HG03520 (cell line): ENCODE measurements at regions not wholly inside any gene's neighbourhood (a gene's known extent, or its start where the extent isn't known, plus 50 kb on each side); places are given as distances from the start of the nearest gene placed in this dataset.
"Not testable (repeated sequence)": the region's sequence is repeated elsewhere in the genome, so short reads cannot be mapped to it uniquely, and the experiment has no call there.

Source experiments
- ATAC-seq: cut with Tn5 transposase; IDR thresholded peaks from one replicate; pipeline ENCODE4 v1.9.1; 2021; ENCODE audit warnings: mild to moderate bottlenecking, moderate library complexity; ENCODE audit not compliant: unreplicated experiment

DNA sequence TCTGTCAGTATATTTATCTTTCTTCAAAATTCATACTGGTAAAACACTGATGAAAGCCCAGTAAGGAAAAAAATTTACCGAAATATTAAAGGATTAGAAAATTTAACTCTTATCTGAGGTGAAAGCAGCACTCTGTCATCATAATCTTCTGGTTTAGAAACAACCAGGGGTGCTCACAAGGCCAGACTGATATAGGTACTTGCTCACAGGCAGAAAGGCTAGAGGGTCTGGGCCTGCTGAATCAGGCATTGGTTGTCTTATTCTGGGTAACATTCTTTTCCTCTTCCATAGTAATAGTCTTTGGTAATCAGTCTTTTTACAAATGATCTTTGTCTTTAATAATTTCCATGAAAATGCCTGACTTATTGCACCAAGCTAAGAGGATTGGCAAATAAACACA, 221.4 kb upstream of the TFPI start:
- no peak for ATAC-seq

DNA sequence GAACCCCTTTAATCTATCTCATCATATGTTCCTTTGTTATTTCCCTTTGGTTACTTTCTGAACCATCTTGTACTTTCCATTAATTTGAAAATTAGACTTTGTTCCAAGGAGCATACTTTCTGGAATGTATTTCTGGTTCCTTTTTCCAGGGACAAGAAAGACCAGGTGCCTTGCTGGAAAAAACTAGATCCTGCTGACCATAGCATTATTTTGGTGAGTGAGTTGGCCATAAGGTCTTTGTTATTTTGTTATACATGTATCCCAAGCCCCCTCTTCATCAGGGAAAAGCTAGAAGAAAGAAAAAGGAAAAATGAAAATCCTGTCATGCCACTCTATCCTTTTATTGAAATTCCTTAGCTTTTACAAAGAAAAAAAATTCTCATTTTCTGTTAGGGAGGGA, 228.1 kb upstream of the TFPI start:
- ATAC-seq, result no peak

DNA sequence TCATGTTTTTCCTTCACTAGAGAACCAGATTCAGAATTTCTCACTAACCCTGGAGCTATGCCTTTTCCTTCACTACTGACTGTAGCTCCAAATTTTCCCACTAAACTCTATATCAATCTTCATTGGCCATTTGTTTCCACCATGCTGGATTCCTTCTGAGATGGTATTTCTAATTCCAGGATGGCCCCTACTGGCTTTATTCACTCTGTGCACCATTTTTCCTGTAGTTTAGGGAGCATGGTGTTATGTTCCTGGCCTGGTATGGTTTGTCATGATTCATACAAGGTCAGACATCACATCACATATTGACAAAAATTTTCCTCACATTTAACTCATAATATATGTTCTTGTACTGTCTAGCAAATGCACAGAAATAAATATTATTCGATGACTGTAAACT, 229.2 kb upstream of the TFPI start:
- ATAC-seq, result no peak

DNA sequence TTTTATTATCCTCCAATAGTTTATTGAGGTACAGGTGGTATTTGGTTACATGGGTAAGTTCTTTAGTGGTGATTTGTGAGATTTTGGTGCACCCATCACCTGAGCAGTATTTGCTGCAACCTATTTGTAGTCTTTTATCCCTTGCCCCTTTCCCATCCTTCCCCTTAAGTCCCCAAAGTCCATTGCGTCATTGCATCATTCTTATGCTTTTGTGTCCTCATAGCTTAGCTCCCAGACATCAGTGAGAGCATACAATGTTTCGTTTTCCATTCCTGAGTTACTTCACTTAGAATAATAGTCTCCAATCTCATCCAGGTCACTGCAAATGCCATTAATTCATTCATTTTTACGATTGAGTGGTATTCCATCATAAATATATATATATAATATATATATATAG, 229.9 kb upstream of the TFPI start:
- not testable (repeated sequence) for ATAC-seq

DNA sequence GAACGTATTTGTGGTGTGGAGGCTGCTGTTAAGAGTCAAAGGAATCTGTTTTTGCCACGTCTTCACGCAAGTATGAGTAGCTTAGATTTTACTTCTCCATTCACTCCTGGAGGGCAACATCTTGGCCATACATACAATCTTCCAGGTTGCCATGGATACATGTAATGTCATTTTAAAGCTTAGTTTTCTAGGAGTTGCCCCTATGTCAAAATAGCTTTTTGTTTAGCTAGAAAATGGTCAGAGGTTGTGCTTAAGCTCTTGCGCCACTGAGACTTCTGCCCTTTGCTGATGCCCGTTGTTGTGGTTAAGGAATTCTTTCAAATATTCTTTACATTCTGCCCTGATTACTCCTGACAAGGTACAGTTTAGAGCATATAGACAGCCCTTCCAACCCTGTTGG, 245.4 kb upstream of the TFPI start:
- no peak for ATAC-seq

DNA sequence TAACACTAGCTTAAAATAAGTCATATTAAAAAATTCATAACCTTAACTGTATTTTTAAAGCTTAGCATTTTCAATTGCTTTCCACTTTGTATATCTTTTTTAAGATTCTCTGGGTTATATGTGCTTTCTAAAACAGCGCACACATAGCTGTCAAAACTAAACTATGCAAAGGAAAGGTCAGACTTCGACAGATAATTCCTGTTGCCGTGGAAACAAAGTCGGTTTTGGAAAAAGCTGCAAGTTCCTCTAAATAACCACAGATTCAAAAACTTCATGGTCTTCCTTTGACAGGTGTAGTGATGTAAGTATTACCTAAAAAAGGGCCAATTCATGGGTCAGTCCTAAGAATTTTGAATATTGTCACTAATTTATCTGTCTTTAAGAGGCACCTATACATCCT, 249.6 kb upstream of the TFPI start:
- no peak for ATAC-seq

DNA sequence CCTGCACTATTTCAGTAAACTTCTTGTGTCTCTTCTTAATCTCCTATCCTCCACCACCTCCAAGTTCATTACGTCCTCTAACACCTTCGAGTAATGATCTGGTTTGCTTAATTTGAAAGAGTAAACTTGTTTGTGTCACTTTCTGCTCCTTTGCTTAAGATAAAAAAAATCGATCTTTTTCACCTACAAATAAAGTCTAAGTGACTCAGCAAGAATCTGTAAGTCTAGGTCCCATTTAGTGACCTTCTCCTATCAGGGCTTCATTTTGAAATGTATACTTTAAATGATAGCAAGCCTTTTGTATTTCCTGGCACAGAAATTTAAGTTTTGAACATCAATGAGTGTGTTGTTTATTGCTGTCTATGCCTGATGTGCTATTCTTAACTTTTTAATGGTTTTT, 260.9 kb upstream of the TFPI start:
- ATAC-seq, result no peak

DNA sequence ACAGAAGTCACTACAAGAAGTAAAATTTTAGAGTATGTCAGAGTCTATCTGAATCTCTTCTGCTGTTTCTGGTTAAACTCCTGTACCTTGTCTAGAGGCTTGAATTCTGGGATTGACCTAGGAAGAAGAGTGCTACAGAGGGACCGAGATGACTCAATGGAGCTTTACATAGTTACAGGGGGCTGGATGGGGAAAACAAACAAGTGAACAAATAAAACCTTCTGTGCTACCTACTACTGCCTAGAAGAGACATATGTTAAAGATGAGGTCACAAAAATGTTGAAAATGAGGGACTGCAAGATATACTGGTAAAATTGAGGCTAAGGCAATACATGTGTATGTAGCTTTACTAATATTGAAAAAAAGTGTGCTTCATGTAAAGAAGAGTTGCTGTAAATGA, 265.4 kb upstream of the TFPI start:
- no peak for ATAC-seq

DNA sequence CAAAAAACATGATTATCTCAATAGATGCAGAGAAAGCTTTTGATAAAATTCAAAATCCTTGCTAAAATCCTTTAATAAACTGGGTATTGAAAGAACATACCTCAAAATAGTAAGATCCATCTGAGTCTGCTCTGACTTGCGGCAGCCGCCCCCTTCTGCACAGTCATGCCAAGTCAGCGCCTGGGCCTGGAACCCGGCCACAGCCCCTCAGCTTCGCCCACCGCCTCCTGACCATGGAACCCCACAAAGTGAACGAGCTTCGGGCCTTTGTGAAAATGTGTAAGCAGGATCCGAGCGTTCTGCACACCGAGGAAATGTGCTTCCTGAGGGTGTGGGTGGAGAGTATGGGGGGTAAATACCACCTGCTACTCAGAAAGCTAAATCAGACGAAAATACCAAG, 270.9 kb upstream of the TFPI start:
- no peak for ATAC-seq

DNA sequence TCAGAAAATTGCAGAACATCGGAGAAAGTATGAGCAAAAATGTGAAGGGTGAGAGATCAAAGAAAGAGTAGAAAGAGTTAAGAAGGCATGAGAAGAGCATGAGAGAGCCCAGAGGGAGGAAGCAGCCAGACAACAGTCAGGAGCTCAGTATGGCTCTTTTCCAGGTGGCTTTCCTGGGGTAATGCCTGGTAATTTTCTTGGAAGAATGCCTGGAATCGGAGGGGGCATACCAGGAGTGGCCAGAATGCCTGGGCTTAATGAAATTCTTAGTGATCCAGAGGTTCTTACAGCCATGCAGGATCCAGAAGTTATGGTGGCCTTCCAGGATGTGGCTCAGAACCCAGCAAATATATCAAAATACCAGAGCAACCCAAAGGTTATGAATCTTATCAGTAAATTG, 271.8 kb upstream of the TFPI start:
- ATAC-seq, result no peak

DNA sequence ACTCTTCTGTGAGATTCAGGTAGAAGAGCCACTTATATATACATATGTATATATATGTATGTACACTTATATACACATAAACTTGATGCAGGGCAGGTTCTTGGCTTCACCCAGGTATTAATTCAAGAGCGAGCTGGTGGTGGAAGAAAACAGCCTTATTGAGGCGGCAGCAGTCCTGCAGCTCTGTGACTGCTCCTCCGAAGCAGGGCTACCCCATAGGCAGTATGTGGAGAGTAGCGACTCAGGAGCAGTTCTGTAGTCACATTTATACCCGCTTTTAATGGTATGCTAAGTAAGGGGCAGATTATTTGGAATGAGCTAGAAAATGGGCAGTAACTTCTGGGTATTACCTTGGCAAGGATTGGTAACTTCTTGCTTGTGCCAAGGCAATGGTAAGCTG, 280.6 kb upstream of the TFPI start:
- ATAC-seq, result no peak

DNA sequence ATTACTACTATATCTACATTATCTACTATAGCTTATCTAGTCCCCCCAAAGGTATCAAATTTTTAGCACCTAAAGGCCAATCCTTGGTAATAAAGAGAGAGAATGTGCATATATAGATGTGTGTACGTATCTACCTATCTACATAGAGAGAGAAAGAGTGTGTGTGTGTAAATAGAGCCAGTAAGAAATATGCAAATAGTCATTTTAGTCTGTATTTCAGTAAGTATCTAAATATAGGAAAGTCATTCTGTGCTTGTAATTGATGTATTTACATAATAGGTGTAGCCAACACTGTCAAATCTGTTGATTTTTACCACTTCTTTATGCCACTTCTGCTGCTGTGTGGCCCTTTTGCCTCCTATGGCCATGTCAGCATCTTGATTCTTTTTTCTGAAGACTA, 284.5 kb upstream of the TFPI start:
- no peak for ATAC-seq

DNA sequence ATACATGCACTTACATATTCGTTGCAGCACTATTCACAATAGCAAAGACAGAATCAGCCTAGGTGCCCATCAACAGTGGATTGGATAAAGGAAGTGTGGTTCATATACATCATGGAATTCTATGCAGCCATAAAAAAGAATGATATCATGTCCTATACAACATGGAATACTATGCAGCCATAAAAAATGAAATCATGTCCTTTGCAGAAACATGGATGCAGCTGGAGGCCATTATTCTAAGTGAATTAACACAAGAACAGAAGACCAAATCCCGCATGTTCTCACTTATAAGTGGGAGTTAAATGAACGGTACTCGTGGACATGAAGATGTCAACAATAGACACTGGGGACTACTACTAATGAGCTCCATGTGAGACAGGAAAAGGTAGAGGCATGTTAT, 288.1 kb upstream of the TFPI start:
- no peak for ATAC-seq

DNA sequence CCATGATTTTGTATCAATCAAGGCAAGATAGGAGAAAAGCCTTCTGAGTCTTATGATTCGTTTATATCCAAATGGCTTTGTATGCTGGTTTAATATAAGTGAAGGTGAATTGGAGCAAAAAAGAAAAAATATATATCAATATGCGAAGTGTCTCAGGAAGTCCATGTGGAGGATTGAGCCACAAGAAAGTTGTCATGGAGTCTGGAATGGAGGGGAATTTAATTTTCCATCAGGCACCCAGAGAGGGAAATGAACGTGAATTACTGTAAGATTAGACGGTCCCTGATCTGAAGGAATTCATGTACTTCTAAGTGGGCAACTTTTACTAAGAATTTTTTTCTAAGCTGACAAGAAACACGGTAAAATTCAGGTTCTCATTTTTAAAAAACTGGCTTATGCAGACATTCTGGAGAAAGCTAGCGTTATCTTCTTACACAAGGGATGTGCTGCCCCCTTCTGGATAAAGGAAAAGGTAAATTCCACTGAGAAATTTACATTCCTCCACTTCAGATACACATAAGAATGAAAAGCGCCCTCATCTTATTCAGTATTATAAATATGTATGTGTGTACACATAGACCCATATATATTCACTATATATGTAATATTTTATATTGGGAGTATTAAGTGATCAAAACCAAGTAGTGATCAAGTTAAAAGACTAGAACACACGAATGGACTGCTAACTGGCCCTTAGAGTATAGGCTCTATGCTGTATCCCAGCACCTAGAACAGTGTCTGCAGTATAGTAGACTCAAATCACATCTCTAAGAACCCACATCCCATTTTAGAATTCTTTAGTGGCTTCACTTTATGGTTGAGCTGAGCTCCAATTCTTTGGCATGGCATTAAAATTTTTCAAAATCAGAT, 289.0 kb upstream of the TFPI start:
- ATAC-seq, result no peak

DNA sequence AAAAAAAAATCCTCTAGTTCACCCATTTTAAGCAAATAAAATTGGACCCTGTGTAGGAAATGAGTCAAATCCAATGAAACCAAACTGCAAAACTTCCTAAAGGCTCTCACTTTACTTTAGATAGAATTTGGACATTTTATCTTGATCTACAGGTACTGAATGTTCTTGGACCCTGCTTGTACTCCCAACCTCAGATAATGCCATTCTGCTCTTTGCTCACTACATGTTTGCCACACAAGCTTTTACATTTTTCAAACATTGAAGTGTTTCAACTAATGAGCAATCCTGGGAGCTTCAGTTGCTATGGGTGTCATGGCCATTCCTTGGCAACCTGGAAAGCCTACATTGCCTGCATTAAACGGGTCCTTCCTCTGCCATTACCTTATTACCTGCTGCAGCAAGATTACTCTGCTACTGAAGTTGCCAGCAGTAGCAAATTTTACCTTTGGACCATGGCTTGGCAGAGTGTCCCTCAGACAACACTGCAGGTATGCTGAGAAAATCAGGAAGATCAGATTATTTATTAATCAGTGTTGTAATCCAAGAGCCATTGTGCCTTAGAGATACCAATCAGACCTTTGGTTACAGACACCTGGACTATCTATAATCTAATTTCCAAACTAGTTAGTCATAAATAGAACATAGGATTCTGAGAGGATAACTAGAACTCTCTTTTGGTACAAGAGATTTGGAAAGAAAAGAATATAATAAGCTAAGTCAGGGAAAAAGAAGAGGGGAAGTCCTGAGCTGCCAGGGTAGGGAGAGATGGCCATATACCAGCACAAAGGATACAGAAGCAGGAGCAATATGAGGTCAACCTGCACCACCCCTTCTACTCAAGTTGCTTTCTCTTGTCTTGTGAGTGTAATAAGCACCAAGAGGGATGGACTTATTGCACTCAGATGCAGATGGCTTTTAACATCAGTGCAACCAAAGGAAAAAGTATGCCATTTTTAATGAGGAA, 293.3 kb upstream of the TFPI start:
- no peak for ATAC-seq

DNA sequence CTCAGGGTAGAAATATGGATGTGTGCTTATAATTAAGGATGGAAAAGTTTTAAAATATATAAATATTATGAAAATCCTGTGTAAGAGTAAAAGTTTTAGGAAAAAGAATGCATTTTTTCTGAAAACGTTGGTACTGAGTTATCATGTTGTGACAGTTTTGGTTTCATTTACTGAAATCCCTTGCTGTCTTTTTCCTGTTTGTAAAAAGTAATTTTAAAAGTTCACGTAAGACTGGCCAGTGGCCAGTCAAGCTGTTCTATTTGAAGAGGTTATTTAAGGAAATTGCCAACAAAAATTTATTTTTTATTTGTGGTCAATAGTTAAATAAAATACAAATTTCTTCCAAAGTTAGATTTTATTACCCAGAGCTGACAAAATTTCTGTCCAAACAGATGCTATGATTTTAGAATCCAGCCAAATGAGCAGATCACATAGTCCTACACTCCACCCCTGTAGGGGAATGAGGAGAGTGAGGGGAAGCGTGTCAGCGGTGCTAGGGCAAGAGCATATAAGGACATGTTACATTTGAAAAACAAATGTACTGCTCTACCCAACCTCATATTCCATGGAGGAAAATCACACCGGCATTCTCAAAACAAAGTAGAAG, 297.8 kb upstream of the TFPI start:
- ATAC-seq, result no peak

DNA sequence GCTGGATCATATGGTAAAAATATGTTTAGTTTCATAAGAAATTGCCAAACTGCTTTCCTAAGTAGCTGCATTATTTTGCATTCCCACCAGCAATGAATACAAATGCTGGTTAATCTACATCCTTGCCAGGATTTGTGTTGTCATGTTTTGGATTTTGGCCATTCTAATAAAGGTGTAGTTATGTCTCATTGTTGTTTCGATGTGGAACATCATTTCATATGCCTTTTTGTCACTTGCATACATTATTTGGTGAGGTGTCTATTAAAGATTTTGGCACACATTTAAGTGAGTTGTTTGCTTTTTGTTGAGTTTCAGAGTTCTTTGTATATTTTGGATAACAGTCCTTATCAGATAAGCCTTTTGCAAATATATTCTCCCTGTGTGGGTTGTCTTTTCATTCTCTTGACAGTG, 299.2 kb upstream of the TFPI start:
- ATAC-seq, result no peak

DNA sequence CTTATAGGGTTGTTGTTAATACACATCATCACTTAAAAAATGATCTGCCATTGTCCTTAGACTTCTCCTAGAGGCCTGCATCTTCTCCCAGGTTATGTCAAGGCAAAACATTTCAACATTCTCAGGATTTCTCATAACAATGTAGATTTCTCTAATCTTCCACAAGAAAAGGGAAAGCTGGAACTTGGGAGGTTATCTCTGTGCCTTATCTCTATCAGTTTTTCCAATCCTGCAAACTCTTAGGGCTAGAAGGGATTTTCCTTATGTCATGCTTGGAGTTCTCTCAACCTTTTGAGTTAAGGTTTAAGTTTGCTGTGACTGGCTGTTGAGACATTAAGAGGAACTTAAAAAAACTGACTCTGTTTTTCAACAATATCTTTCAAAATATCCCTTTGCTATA, 300.6 kb upstream of the TFPI start:
- ATAC-seq, result no peak

DNA sequence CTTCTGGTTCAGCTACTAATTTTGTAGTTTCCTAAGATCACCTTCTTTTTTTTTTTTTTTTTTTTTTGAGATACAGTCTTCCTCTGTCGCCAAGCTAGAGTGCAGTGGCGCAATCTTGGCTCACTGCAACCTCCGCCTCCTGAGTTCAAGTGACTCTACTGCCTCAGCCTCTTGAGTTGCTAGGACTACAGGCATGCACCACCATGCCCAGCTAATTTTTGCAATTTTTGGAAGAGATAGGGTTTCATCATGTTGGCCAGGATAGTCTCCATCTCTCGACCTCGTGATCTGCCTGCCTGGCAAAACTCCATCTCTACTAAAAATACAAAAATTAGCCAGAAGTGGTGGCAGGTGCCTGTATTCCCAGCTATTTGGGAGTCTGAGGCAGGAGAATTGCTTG, 301.5 kb upstream of the TFPI start:
- ATAC-seq, result no peak

DNA sequence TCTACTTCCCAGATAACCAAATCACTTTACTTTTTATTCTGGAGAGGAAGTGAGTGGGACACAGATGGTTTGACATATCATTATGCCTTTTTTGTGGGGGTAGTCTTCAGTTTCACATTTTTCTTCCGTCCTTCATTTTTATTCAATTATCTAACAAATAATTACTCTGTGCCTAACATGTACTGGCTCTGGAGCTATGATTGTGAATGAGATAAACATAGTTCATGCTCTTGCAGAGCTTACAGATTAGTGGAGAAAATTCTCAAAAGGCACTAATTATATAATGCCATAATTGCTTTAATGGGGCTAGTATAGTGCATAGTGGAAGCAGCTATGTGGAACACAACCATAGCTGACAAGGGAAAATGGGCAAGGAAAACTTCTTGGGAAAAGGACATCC, 303.6 kb upstream of the TFPI start:
- ATAC-seq, result no peak

DNA sequence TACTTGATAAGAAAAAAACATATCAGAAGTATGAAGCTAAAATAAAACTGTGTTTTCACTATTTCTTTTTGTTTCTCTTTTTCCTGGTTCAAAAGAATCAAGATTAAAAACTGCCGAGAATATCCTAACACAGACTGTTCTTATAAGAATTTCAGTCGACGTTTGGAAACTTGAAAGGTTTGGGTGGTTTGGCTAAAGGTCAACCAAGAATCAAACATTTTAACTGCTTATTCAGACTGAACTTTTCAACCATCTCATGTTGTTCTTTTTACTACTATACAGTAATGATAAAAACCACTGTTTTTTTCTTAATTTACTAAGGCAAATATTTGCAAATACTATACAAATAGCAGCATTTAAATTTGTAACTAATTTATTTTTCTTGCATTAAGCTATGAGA, 308.5 kb upstream of the TFPI start:
- no peak for ATAC-seq

DNA sequence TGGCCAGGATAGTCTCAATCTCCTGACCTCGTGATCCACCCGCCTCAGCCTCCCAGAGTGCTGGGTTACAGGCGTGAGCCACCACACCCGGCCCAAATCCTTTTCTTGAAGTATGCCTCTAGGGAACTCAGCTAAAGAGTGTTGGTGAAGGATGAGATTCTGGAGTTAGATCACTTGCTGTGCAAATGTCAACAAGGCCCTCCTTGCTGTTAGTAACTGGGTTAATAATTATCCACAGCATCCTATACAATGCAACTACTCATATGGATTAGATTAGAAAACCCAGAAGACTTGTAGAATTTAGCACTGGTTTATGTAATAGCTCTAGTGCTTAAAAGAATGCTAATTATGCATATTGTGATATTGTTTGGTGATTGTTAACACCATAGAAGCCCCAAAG, 310.8 kb upstream of the TFPI start:
- ATAC-seq, result no peak
